Right kidney (tissue), 1 donor: ENCODE measurements at regions not wholly inside any gene's neighbourhood (a gene's known extent, or its start where the extent isn't known, plus 50 kb on each side); places are given as distances from the start of the nearest gene placed in this dataset.

ENCODE experiments used
- DNase-seq: peaks from one replicate; pipeline ENCODE4 v3.0.0-alpha.2; 2016

GRCh38 chr4:13180701-13181100 lies 303.4 kb downstream of the RAB28 start:
- DNase-seq, result no peak

- DNase-seq, result no peak
Measured at GRCh38 chr4:13178621-13179020, 305.5 kb downstream of the RAB28 start.

GRCh38 chr4:13176741-13177142 lies 307.4 kb downstream of the RAB28 start:
- DNase-seq, result peak; percentile 21

- no peak for DNase-seq
Measured at GRCh38 chr4:13174926-13175325, 309.2 kb downstream of the RAB28 start.

- DNase-seq, result no peak
Measured at GRCh38 chr4:13174001-13174400, 310.1 kb downstream of the RAB28 start.

GRCh38 chr4:13171292-13172057 lies 312.7 kb downstream of the RAB28 start:
- no peak for DNase-seq

- no peak for DNase-seq
Measured at GRCh38 chr4:13169731-13170525, 314.2 kb downstream of the RAB28 start.

GRCh38 chr4:13168326-13168725 lies 315.8 kb downstream of the RAB28 start:
- no peak for DNase-seq

- DNase-seq, result no peak
Measured at GRCh38 chr4:13166214-13166613, 317.9 kb downstream of the RAB28 start.

- DNase-seq, result no peak
Measured at GRCh38 chr4:13164783-13165331, 319.3 kb downstream of the RAB28 start.

GRCh38 chr4:13162886-13163285 lies 321.3 kb downstream of the RAB28 start:
- DNase-seq, result no peak

- no peak for DNase-seq
Measured at GRCh38 chr4:13160920-13161319, 323.2 kb downstream of the RAB28 start.

GRCh38 chr4:13159041-13159620 lies 325.0 kb downstream of the RAB28 start:
- DNase-seq, result no peak

GRCh38 chr4:13151194-13151593 lies 332.9 kb downstream of the RAB28 start:
- no peak for DNase-seq

- DNase-seq, result peak; percentile 41
Measured at GRCh38 chr4:13143222-13144070, 340.7 kb downstream of the RAB28 start.

- DNase-seq, result no peak
Measured at GRCh38 chr4:13142726-13143125, 341.4 kb downstream of the RAB28 start.

GRCh38 chr4:13142191-13142590 lies 341.9 kb downstream of the RAB28 start:
- no peak for DNase-seq

GRCh38 chr4:13137390-13137789 lies 346.8 kb downstream of the RAB28 start:
- no peak for DNase-seq

GRCh38 chr4:13133700-13134099 lies 350.4 kb downstream of the RAB28 start:
- DNase-seq, result no peak

- no peak for DNase-seq
Measured at GRCh38 chr4:13130848-13131247, 353.3 kb downstream of the RAB28 start.

GRCh38 chr4:13129095-13129494 lies 355.0 kb downstream of the RAB28 start:
- DNase-seq, result no peak
